ENCODE measurements at regions not wholly inside any gene's neighbourhood (a gene's known extent, or its start where the extent isn't known, plus 50 kb on each side); places are given as distances from the start of the nearest gene placed in this dataset.
A peak's percentile ranks its signal among the peaks of the same experiment; 100 is the strongest.
"Not testable (repeated sequence)": the region's sequence is repeated elsewhere in the genome, so short reads cannot be mapped to it uniquely, and the experiment has no call there.

GRCh38 chr12:33514893-33515292 is 75.3 kb upstream of the SYT10 start:
- BruUV-seq (replicated peaks), result no TSS peak
- Histone ChIP-seq H3K79me2 (ENCODE audit: low read length) (no peaks in the 10 kb centered on the region), H3K4me1 (ENCODE audit: insufficient read depth, low read length) (no peaks in the 10 kb centered on the region), H3K9me2 (replicated peaks; ENCODE audit: low read length) (no peaks in the 10 kb centered on the region), H3F3A (ENCODE audit: low read length, unreplicated experiment) (no peaks in the 10 kb centered on the region), H3K36me3 (ENCODE audit: low read depth, low read length) (no peaks in the 10 kb centered on the region), H2AFZ (ENCODE audit: low read length) (no peak overlapping the region), H3K27ac (ENCODE audit: low read length) (no peak overlapping the region), H3K4me3 (ENCODE audit: low read length) (no peak overlapping the region), H3K9me3 (ENCODE audit: low read length) (no peaks in the 10 kb centered on the region), H3K4me2 (ENCODE audit: low read length) (no peak overlapping the region), H3K9ac (ENCODE audit: low read length) (no peak overlapping the region), H3K27me3 (ENCODE audit: low read length) (no peaks in the 10 kb centered on the region), H4K20me1 (ENCODE audit: low read length) (no peaks in the 10 kb centered on the region)
- TF ChIP-seq CTCF (conservative IDR thresholded peaks at IDR 0.05; ENCODE audit: low read depth, low read length), result peak; percentile 52
- TF ChIP-seq EZH2phosphoT487 (IDR thresholded peaks at IDR 0.05; ENCODE audit: borderline replicate concordance, low read length), result no peak
- TF ChIP-seq EZH2 (IDR thresholded peaks at IDR 0.05; ENCODE audit: low read length, unreplicated experiment), result no peak
- DNase-seq, result peak; percentile 14
- ChIA-PET POLR2A (ENCODE audit: unreplicated experiment) (no interaction called here), CTCF (no interaction called here)
- intact Hi-C loops (cut with micrococcal nuclease), result no loop called here
- no peak for ATAC-seq

GRCh38 chr12:33519566-33519965 is 79.9 kb upstream of the SYT10 start:
- ATAC-seq (no peak), DNase-seq (no peak)
- Histone ChIP-seq H3F3A (ENCODE audit: low read length, unreplicated experiment) (no peaks in the 10 kb centered on the region), H4K20me1 (ENCODE audit: low read length) (no peaks in the 10 kb centered on the region), H3K9ac (ENCODE audit: low read length) (no peak overlapping the region), H3K4me2 (ENCODE audit: low read length) (no peak overlapping the region), H3K4me3 (ENCODE audit: low read length) (no peak overlapping the region), H3K27me3 (ENCODE audit: low read length) (no peaks in the 10 kb centered on the region), H3K79me2 (ENCODE audit: low read length) (no peaks in the 10 kb centered on the region), H3K4me1 (ENCODE audit: insufficient read depth, low read length) (no peaks in the 10 kb centered on the region), H2AFZ (ENCODE audit: low read length) (no peak overlapping the region), H3K9me3 (ENCODE audit: low read length) (no peaks in the 10 kb centered on the region), H3K36me3 (ENCODE audit: low read depth, low read length) (no peaks in the 10 kb centered on the region), H3K27ac (ENCODE audit: low read length) (no peak overlapping the region), H3K9me2 (replicated peaks; ENCODE audit: low read length) (no peaks in the 10 kb centered on the region)
- CTCF ChIA-PET, result no interaction called here
- TF ChIP-seq CTCF (conservative IDR thresholded peaks at IDR 0.05; ENCODE audit: low read depth, low read length), result no peak
- TF ChIP-seq EZH2phosphoT487 (IDR thresholded peaks at IDR 0.05; ENCODE audit: borderline replicate concordance, low read length), result no peak
- no peak for TF ChIP-seq EZH2 (IDR thresholded peaks at IDR 0.05; ENCODE audit: low read length, unreplicated experiment)
- no TSS peak for BruUV-seq (replicated peaks)
- intact Hi-C loops (cut with micrococcal nuclease), result no loop called here
- POLR2A ChIA-PET (ENCODE audit: unreplicated experiment), result no interaction called here

- H4K20me1 ChIP-seq (ENCODE audit: low read length); DNase-seq; H3K4me2 ChIP-seq (ENCODE audit: low read length); H3K9me3 ChIP-seq (ENCODE audit: low read length); intact Hi-C loops (cut with micrococcal nuclease); POLR2A ChIA-PET (ENCODE audit: unreplicated experiment); H3F3A ChIP-seq (ENCODE audit: low read length, unreplicated experiment); H3K9ac ChIP-seq (ENCODE audit: low read length); H3K27ac ChIP-seq (ENCODE audit: low read length); ATAC-seq; H3K36me3 ChIP-seq (ENCODE audit: low read depth, low read length); BruUV-seq (replicated peaks); H3K9me2 ChIP-seq (replicated peaks; ENCODE audit: low read length); H3K27me3 ChIP-seq (ENCODE audit: low read length); CTCF ChIA-PET; H3K4me3 ChIP-seq (ENCODE audit: low read length); H3K4me1 ChIP-seq (ENCODE audit: insufficient read depth, low read length); H3K79me2 ChIP-seq (ENCODE audit: low read length): not testable (repeated sequence)
- 0 out of 2 replicates have a peak overlapping the region, but pooled peaks have one; percentile 40 for H2AFZ ChIP-seq (ENCODE audit: low read length)
Observed at GRCh38 chr12:33520505-33521302, 81.1 kb upstream of the SYT10 start.

Data from PC-3 (cell line).